Ureter (tissue), 1 donor: ENCODE measurements at regions not wholly inside any gene's neighbourhood (a gene's known extent, or its start where the extent isn't known, plus 50 kb on each side); places are given as distances from the start of the nearest gene placed in this dataset.
A peak's percentile ranks its signal among the peaks of the same experiment; 100 is the strongest.
"Not testable (repeated sequence)": the region's sequence is repeated elsewhere in the genome, so short reads cannot be mapped to it uniquely, and the experiment has no call there.

Experiments used
- DNase-seq: peaks from one replicate; pipeline ENCODE4 v3.0.0-alpha.2; 2020; ENCODE audit warnings: low spot score
- donor health status: DM: yes; HTN: yes; CAD: no.

DNA sequence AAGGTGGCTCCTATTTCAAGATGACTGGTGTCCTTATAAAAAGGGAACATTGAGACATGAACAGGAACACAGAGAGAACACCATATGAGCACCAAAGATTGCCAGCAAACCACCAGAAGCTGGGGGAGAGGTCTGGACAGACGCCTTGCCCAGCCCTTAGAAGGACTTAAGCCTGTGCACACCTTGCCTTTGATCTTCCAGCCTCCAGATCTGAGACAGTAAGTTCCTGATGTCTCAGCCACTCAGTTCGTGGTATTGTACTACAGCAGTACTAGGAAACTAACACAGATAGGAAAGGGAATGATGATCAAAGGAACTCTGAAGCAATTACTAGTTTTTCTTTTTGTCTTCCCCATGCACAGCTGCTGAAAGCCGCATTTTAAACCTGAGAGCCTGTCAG lies 137.3 kb upstream of the FHL2 start:
- DNase-seq = no peak

- DNase-seq = not testable (repeated sequence)
These were observed 130.4 kb upstream of the FHL2 start for GRCh38 chr2:105529258-105529657.

GRCh38 chr2:105526000-105526925 lies 127.4 kb upstream of the FHL2 start:
- DNase-seq = no peak

DNA sequence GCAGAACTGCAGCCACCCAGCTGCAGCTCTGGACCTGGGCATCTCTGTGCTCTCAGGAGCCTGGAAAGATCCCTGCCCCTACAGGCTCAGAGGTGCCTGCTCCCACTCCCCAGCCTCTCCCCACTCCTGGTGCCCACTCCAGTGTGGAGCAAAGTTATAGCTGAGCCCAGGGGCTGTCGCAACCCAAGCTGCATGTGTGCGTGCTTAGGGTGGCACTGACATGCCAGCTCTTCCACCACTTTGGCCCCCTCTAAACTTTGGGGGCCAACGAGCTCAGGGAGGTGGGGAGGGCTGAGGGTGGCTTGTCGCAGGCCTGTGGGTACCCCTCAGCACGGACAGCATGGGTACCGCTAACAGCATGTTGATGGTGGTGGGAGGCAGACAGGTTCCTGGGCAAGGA lies 126.3 kb upstream of the FHL2 start:
- DNase-seq = no peak

DNA sequence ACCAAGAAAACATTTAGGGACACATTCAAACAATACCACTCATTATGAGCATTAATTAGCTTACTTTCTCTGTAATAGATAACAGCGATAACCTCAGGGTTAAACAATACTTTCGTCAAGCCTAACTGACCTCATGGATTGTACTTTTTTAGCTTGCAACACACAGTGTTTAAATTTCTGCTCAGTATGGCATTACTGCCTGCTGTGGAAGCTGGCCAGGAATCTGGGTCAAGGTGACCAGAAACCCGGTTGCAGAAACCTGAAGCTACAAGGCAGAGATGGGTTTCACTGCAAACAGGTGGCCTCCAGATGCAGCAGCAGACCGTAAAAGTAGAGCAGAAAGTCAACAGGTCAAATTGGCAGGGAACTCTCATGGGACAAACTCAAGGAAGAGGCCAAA lies 123.8 kb upstream of the FHL2 start:
- no peak for DNase-seq

DNA sequence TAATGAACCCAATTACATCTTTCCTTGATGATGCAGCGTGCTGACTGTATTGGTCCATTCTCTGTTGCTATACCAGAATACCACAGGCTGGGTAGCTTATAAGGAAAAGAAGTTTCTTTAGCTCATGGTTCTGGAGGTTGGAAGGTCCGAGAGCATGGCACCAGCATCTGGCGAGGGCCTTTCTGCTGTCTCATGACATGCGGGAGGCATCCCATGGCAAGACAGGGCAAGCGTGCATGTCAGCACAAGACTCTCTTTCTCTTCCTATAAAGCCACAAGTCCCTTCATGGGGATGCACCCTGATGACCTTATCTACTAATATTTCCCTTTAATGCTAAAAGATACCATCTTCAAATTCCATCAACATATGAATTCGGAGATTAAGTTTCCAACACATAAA lies 122.8 kb upstream of the FHL2 start:
- DNase-seq = no peak

- DNase-seq = no peak
These were observed 122.3 kb upstream of the FHL2 start for GRCh38 chr2:105521176-105521575.

GRCh38 chr2:105519516-105519915 lies 120.7 kb upstream of the FHL2 start:
- no peak for DNase-seq

DNA sequence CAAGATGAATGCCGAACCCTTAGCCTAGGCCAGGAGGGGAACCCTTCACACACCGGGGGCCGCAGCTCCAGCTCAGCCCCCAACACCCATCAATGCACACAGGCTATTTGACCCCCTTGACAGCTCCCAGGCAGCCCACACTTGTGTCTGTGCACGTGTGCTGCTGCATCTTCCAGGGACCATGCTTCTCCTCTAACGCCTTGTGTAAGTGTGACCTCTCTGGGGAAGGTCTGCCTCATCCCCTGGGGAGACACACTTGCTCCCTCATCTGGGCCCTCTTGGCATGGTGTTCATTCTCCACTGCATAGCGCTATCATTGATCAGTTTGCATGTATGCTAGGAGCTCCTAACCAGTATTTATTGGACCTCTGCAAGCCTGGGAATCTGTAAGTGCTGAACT lies 120.0 kb upstream of the FHL2 start:
- no peak for DNase-seq

- DNase-seq = no peak
These were observed 119.2 kb upstream of the FHL2 start for GRCh38 chr2:105517814-105518705.

- peak; percentile 63 for DNase-seq
These were observed 116.9 kb upstream of the FHL2 start for GRCh38 chr2:105515581-105516415.

DNA sequence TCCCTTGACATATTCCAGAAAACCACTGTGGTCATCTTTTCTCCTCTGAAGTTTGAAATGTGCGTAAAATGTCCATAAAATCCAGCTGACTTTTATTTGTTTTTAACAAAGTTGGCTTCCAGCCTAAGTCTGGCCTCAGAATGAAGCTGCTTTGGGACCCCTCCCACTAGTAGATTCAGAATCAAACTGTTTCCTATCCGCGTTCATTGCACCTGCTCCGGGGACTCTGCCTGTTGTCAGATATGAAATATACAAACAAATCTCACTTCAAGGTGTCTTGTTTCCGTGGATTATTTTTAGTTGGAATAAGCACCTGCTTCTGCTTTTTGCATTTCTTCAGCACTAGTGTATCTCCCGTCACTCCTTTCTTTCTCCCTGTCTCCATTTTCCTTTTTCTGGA lies 115.7 kb upstream of the FHL2 start:
- DNase-seq = no peak

- no peak for DNase-seq
These were observed 112.1 kb upstream of the FHL2 start for GRCh38 chr2:105510761-105511528.

DNA sequence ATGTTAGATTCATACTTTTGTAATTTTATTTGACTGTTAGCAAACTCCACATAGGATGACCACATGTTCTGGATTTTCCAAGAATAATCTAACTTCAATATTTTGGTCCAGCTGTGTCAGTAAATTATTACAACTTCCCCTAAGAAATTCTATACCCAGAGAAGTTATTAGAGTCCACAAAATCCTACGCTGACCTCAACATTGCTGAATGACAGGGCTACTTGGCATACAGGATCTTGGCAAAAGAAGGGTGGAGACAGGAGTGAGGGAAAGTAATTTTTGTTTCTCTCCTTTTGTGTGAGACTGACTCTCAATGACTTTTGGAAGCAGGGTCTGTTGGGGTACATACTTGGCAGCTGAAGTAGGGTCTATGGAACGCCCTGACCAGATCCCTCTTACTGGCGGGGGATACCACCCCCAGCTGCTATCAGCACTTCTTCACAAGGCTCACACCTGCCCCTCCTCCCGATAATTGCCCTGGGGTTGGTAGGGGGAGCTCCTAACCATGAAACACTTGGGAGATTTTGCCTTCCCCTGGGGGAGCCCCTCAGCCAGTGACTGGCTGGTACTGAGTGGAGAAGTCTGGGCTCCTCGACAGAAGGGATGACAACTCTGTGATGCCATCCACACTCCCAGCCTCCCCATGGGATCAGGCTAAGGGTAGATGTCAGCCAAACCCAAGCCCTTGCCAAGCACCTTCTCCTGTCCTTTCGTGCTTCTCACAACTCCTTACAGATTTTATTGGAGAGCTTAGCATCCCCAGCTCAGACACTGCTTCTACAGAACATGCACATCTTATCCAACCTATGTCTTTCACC lies 110.6 kb upstream of the FHL2 start:
- no peak for DNase-seq

GRCh38 chr2:105506860-105507259 lies 108.0 kb upstream of the FHL2 start:
- not testable (repeated sequence) for DNase-seq

DNA sequence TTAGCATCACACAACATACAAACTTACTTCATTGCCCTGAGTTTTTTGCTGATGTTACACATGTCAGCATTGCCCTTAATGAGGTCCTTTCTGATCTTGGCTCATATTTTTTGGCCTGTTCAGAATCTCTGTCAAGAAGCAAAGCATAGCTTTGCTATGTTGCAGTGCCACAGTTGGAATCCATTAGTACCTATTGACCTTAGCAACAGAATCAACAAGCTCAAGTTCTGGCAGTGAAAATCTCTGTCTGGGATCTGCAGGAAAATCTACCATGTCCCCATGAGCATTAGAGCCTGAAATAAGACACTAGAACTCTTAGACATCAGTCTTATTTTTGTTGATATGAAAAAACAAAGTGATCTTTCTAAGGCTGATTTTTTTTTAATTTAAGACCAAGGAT lies 105.6 kb upstream of the FHL2 start:
- DNase-seq = no peak

- DNase-seq = no peak
These were observed 103.9 kb upstream of the FHL2 start for GRCh38 chr2:105502625-105503334.

GRCh38 chr2:105498281-105498846 lies 99.5 kb upstream of the FHL2 start:
- no peak for DNase-seq

DNA sequence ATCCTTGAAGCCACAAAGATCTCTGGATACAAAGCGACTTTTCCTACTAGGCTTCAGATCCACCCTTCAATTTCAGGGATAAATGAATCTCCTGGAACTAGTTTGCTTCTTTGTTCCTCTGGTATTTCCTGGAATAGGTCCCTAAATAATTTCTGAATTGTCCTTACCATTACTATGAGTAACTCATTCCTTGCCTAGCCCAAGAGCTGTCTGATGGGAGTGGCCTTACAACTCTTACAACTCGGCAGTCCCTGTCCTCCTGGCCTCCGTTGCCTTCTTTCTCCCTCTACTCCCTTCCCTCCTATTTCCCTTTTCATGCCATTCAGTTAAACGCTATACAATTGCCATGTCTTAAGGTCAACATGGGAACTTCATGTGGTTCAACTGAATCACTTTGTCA lies 98.2 kb upstream of the FHL2 start:
- no peak for DNase-seq
